HG03108 (cell line): ENCODE measurements at regions not wholly inside any gene's neighbourhood (a gene's known extent, or its start where the extent isn't known, plus 50 kb on each side); places are given as distances from the start of the nearest gene placed in this dataset.
"Not testable (repeated sequence)": the region's sequence is repeated elsewhere in the genome, so short reads cannot be mapped to it uniquely, and the experiment has no call there.

ENCODE experiments used
- ATAC-seq: cut with Tn5 transposase; IDR thresholded peaks from one replicate; pipeline ENCODE4 v1.9.1; 2021; ENCODE audit warnings: moderate library complexity; ENCODE audit not compliant: unreplicated experiment

GRCh38 chr11:67940440-67940839 is 63.5 kb downstream of the UNC93B1 start:
- ATAC-seq = not testable (repeated sequence)

GRCh38 chr11:67938964-67939363 is 64.9 kb downstream of the UNC93B1 start:
- not testable (repeated sequence) for ATAC-seq

- ATAC-seq = not testable (repeated sequence)
These were observed 65.5 kb downstream of the UNC93B1 start for GRCh38 chr11:67938371-67938770.

GRCh38 chr11:67923565-67923964 is 80.3 kb downstream of the UNC93B1 start:
- ATAC-seq = not testable (repeated sequence)

- not testable (repeated sequence) for ATAC-seq
These were observed 83.4 kb downstream of the UNC93B1 start for GRCh38 chr11:67920546-67920945.

- ATAC-seq = not testable (repeated sequence)
These were observed 91.7 kb downstream of the UNC93B1 start for GRCh38 chr11:67912184-67912583.

- ATAC-seq = not testable (repeated sequence)
These were observed 92.7 kb downstream of the UNC93B1 start for GRCh38 chr11:67911211-67911610.

GRCh38 chr11:67910803-67911202 is 93.1 kb downstream of the UNC93B1 start:
- not testable (repeated sequence) for ATAC-seq

- not testable (repeated sequence) for ATAC-seq
These were observed 96.9 kb downstream of the UNC93B1 start for GRCh38 chr11:67906969-67907368.

- not testable (repeated sequence) for ATAC-seq
These were observed 104.4 kb downstream of the UNC93B1 start for GRCh38 chr11:67899462-67899861.

GRCh38 chr11:67893487-67893886 is 110.4 kb downstream of the UNC93B1 start:
- ATAC-seq = not testable (repeated sequence)

GRCh38 chr11:67889646-67890045 is 114.3 kb downstream of the UNC93B1 start:
- not testable (repeated sequence) for ATAC-seq

GRCh38 chr11:67888056-67888455 is 115.8 kb downstream of the UNC93B1 start:
- ATAC-seq = not testable (repeated sequence)

- ATAC-seq = not testable (repeated sequence)
These were observed 117.2 kb downstream of the UNC93B1 start for GRCh38 chr11:67886672-67887071.

- not testable (repeated sequence) for ATAC-seq
These were observed 117.7 kb downstream of the UNC93B1 start for GRCh38 chr11:67886207-67886606.

- not testable (repeated sequence) for ATAC-seq
These were observed 118.3 kb downstream of the UNC93B1 start for GRCh38 chr11:67885574-67885973.

GRCh38 chr11:67884761-67885558 is 118.9 kb downstream of the UNC93B1 start:
- ATAC-seq = not testable (repeated sequence)

- ATAC-seq = not testable (repeated sequence)
These were observed 119.7 kb downstream of the UNC93B1 start for GRCh38 chr11:67884073-67884757.

- not testable (repeated sequence) for ATAC-seq
These were observed 121.6 kb downstream of the UNC93B1 start for GRCh38 chr11:67882304-67882703.

- ATAC-seq = not testable (repeated sequence)
These were observed 122.1 kb downstream of the UNC93B1 start for GRCh38 chr11:67881836-67882235.

GRCh38 chr11:67880594-67881196 is 123.2 kb downstream of the UNC93B1 start:
- ATAC-seq = not testable (repeated sequence)
